ENCODE measurements at regions not wholly inside any gene's neighbourhood (a gene's known extent, or its start where the extent isn't known, plus 50 kb on each side); places are given as distances from the start of the nearest gene placed in this dataset.

DNA sequence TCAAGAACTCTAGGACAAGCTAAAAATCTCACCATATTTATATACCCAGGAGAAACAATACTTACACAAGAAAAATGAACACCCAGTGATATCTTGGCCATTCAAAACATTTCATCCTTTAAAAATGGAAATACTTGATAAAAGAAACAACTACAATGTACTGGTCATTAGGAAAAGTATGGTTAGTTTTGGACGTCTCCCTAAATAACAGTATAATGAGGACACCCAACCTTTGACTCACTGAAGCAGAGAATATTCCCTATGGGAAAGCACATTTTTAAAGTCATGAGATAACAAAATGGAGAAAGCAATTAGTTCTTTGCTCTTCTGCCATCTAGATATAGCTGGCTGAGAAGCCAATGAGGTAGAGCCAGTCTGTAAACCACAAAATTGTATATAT lies 164.4 kb downstream of the TBX18 start:
- TF ChIP-seq POLR2A (IDR thresholded peaks at IDR 0.05; ENCODE audit: low read length) (no peak), GATA1 (IDR thresholded peaks at IDR 0.05; ENCODE audit: low read depth, low read length) (no peak)

All from erythroblast (primary cell).